ENCODE measurements at regions not wholly inside any gene's neighbourhood (a gene's known extent, or its start where the extent isn't known, plus 50 kb on each side); places are given as distances from the start of the nearest gene placed in this dataset.

DNA sequence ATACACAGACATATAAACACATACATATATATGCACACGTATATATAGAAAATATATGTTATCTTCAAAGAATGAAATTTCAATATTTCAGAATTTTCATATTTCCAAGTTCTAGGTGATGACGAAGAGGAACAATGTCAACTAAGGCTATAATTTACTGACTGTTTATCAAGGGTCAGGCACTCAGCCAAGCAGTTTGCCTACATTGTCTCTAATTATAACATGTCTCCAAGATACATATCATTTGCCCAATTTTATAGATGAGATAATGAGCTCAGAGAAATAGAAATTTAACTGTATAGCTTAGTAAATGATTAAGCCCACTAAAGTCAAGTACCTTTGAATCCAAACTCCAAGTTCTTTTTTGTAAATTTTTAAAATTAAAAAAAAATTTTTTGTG, 99.9 kb upstream of the PLSCR4 start:
- TF ChIP-seq, protein P1, sequence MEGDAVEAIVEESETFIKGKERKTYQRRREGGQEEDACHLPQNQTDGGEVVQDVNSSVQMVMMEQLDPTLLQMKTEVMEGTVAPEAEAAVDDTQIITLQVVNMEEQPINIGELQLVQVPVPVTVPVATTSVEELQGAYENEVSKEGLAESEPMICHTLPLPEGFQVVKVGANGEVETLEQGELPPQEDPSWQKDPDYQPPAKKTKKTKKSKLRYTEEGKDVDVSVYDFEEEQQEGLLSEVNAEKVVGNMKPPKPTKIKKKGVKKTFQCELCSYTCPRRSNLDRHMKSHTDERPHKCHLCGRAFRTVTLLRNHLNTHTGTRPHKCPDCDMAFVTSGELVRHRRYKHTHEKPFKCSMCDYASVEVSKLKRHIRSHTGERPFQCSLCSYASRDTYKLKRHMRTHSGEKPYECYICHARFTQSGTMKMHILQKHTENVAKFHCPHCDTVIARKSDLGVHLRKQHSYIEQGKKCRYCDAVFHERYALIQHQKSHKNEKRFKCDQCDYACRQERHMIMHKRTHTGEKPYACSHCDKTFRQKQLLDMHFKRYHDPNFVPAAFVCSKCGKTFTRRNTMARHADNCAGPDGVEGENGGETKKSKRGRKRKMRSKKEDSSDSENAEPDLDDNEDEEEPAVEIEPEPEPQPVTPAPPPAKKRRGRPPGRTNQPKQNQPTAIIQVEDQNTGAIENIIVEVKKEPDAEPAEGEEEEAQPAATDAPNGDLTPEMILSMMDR (conservative IDR thresholded peaks at IDR 0.05 in 1 of 2, IDR thresholded peaks at IDR 0.05 in 1 of 2; ENCODE audit: extremely low read depth in 1 of 2, insufficient read depth in 1 of 2, low read depth in 1 of 2, low read length in 2 of 2): no peak
- no peak for TF ChIP-seq EZH2 (IDR thresholded peaks at IDR 0.05; ENCODE audit: borderline replicate concordance, low read length)

Data from mammary epithelial cell (primary cell).